ENCODE measurements at regions not wholly inside any gene's neighbourhood (a gene's known extent, or its start where the extent isn't known, plus 50 kb on each side); places are given as distances from the start of the nearest gene placed in this dataset.
"Not testable (repeated sequence)": the region's sequence is repeated elsewhere in the genome, so short reads cannot be mapped to it uniquely, and the experiment has no call there.

DNA sequence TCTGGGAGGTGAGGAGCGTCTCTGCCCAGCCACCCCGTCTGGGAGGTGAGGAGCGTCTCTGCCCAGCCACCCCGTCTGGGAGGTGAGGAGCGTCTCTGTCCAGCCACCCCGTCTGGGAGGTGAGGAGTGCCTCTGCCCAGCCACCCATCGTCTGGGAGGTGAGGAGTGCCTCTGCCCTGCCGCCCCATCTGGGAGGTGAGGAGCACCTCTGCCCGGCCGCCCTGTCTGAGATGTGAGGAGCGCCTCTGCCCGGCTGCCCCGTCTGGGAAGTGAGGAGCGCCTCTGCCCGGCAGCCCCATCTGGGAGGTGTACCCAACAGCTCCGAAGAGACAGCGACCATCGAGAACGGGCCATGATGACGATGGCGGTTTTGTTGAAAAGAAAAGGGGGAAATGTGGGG, 482.1 kb upstream of the GNPDA2 start:
- TF ChIP-seq POLR2AphosphoS5 (IDR thresholded peaks at IDR 0.05); EZH2 (IDR thresholded peaks at IDR 0.05; ENCODE audit: borderline replicate concordance, insufficient read depth, low read length, poor library complexity, severe bottlenecking): not testable (repeated sequence)
